GM15510 (cell line): ENCODE measurements at regions not wholly inside any gene's neighbourhood (a gene's known extent, or its start where the extent isn't known, plus 50 kb on each side); places are given as distances from the start of the nearest gene placed in this dataset.

Experiments
- POLR2A ChIP-seq: IDR thresholded peaks from 3 replicates; pipeline ENCODE4 v1.6.1; 2011; ENCODE audit warnings: borderline replicate concordance; ENCODE audit not compliant: insufficient read length; ENCODE audit errors: extremely low read depth

- no peak for TF ChIP-seq POLR2A
Measured at GRCh38 chr2:40797120-40797519, 345.2 kb upstream of the SLC8A1 start.

GRCh38 chr2:40803900-40804299 lies 352.0 kb upstream of the SLC8A1 start:
- no peak for TF ChIP-seq POLR2A

DNA sequence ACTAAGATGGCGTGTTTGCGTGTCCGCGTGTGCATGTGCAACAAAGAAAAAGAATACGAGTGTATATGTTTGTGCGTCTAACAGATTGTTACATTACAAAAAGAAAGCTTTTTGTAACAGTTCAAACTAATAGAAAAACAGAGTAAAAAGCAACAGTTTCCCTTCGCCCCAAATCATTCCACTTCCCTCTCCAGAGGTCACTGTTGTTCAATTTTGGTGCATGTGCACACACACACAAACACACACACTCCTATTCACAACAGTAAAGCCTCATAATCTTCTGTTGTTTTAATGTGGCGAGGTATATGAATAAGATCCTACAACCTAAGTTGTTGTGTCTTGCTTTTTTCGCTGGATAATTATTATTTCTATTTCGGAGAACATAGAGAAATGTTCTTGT lies 357.3 kb upstream of the SLC8A1 start:
- TF ChIP-seq POLR2A: no peak

GRCh38 chr2:40814616-40815015 lies 362.7 kb upstream of the SLC8A1 start:
- TF ChIP-seq POLR2A: no peak

DNA sequence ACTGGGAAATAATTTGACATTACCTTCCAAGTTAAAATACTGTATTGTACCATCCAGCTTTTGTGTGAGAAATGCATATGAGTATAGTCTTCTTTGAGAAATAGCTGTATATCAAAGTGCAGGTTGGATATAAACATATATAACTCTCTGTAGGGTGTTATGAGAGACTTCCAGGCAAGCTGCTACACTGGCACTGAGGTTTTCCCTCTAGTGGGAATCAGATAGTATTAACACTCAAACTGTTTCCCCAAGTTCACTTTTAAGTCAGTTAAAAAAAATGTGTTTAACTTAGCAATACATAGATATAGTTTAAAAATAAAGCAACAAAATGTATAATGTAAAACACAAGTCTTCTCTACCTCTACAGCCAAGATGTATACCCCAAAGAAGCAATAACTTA lies 368.4 kb upstream of the SLC8A1 start:
- no peak for TF ChIP-seq POLR2A

DNA sequence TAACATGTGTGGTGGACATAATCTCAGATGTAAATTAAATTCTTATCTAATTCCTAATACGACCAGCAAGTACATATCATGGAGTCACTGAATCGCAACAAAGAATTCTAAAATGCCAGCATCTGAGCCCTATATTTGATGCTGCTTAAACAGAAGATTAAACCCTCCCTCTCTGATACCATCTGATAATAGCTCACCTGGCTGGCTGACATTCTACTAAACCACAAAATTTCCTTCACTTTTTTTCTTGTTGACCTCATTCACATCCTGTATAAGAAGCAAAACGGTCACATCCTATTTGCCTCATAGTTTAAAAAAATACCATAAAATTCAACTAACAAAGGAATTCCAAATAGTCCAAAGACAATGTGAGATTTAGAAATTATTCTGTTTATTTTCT lies 371.6 kb upstream of the SLC8A1 start:
- TF ChIP-seq POLR2A: no peak

- no peak for TF ChIP-seq POLR2A
Measured at GRCh38 chr2:40824278-40824677, 372.4 kb upstream of the SLC8A1 start.

- no peak for TF ChIP-seq POLR2A
Measured at GRCh38 chr2:40827392-40827791, 375.5 kb upstream of the SLC8A1 start.

- no peak for TF ChIP-seq POLR2A
Measured at GRCh38 chr2:40831321-40831873, 379.5 kb upstream of the SLC8A1 start.

GRCh38 chr2:40841856-40842255 lies 390.0 kb upstream of the SLC8A1 start:
- no peak for TF ChIP-seq POLR2A

DNA sequence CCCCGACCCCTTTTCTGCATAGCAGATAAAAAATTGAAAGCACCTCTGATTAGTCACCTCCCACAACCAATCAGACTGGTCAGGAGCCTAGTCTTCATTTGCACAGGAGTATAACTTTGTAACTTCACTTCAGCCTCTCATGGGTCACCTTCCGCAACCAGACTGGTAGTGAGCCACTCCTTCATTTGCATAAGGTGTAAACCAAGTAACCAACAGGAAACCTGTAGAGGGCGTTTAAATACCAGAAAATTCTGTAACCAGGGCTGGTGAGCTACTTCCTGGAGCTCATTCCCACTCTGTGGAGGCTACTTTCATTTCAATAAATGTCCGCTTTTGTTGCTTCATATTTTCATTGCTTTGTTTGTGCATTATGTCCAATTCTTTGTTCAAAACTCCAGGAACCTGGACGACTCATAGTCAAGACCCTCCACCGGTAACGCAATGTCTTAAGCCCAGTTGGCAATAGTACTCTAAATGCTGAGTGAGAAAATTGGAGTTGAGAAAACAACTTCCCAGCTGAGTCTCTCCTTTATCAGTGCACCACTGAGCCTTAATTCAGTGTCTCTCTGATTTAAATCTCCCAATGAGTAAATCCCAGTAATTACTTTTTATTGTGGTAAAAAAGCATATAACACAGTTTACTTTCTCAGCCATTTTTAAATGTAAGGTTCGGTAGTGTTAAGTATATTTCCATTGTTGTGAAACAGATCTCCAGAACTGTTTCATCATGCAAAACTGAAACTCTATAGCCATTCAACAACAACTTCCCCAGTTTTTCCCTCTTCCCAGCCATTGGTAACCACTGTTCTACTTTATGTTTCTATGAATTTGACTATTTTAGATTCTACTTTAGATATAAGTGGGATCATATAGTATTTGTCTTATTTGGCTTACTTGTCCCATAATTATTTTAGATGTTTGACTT lies 392.7 kb upstream of the SLC8A1 start:
- TF ChIP-seq POLR2A: no peak

GRCh38 chr2:40851661-40852060 lies 399.8 kb upstream of the SLC8A1 start:
- TF ChIP-seq POLR2A: no peak

DNA sequence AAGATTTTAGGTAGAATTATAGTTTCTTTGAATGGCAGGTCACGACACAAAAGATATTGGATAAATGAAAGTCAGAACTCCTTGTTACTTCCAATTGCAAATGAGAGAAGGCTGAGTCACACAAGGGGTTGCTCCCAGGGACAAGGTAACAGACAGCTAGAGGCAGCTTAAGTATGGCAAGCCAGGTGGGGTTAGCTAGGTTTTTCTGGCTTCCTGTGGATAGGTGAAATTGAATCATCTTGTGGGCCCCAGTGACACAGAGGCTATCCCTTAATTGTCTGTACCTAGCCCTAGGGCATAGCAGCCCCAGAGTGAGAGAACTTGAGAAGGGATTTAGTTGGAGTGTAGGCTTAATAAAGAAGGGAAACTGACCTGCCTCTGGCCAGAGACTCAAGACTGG lies 407.7 kb upstream of the SLC8A1 start:
- TF ChIP-seq POLR2A: no peak

DNA sequence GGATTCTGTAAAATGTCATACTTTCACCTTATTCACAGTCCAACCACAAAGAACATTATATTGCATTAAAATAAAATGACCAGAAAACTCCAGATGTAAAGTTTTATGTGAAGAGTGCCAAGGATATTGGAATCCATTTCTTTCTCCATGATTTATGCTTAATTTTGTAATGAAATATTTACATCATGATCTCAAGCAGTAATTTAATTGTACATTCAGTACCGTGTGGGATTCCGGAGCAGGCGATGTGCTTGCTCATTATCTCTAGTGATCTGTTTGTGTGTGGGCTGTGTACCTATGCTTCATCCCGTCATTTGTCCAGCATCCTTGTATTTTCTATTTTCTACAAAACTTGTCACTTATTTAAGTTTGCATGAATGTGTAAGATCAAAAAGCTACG lies 415.9 kb upstream of the SLC8A1 start:
- TF ChIP-seq POLR2A: no peak

DNA sequence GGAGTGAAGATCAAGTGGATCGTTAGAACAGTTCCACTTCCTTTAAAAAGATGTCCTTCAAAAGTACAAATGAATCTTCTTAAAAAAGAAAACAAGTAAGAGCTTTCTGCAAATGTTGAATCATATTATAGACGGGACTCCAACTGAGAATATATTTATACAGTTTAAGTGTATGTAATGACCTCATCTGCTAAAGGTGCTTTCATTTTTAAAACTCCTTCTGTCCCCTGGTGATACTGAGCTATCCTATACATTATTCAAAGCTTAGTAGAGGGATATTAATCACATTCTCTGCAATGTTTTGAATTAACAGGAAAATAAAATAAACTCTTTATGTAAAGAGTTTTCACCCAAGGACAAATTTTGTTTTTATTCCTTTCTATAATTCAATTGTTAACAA lies 420.7 kb upstream of the SLC8A1 start:
- TF ChIP-seq POLR2A: no peak

- TF ChIP-seq POLR2A: no peak
Measured at GRCh38 chr2:40874380-40874779, 422.5 kb upstream of the SLC8A1 start.
